GM23338 (cell line): ENCODE measurements at regions not wholly inside any gene's neighbourhood (a gene's known extent, or its start where the extent isn't known, plus 50 kb on each side); places are given as distances from the start of the nearest gene placed in this dataset.

Experiments
- ATAC-seq: fragments of 200-7000 bp; cut with Tn5 transposase; 3 replicates; pipeline ENCODE4 v1.9.1; 2020
- DNase-seq: peaks from one replicate; pipeline ENCODE4 v3.0.0-alpha.2; 2015; ENCODE audit warnings: low spot score
- H2AFZ ChIP-seq: fragments of 200-600 bp; sonication (generic); 2 replicates; pipeline ENCODE4 v1.8.0; 2016; ENCODE audit warnings: antibody characterized with exemption, mild to moderate bottlenecking, moderate library complexity
- H3F3A ChIP-seq: fragments of 200-600 bp; sonication (generic); replicated peaks from 2 replicates; pipeline ENCODE4 v1.8.0; 2017; ENCODE audit warnings: antibody characterized with exemption, mixed run types, low read depth
- H3K27ac ChIP-seq: fragments of 200-600 bp; sonication (generic); 2 replicates; pipeline ENCODE4 v1.6.1; 2016; ENCODE audit warnings: low read depth
- H3K27me3 ChIP-seq: fragments of 200-600 bp; sonication (generic); 2 replicates; pipeline ENCODE4 v1.8.0; 2016; ENCODE audit warnings: mild to moderate bottlenecking, mixed run types, moderate library complexity; ENCODE audit not compliant: insufficient read depth
- H3K36me3 ChIP-seq: fragments of 200-600 bp; sonication (generic); 2 replicates; pipeline ENCODE4 v1.8.0; 2016; ENCODE audit warnings: mild to moderate bottlenecking; ENCODE audit not compliant: insufficient read depth
- H3K4me1 ChIP-seq: fragments of 200-600 bp; sonication (generic); 2 replicates; pipeline ENCODE4 v1.8.0; 2016; ENCODE audit warnings: mild to moderate bottlenecking, moderate library complexity; ENCODE audit not compliant: insufficient read depth
- H3K4me2 ChIP-seq: fragments of 200-600 bp; sonication (generic); 2 replicates; pipeline ENCODE4 v1.7.1; 2017; ENCODE audit warnings: mixed run types
- H3K4me3 ChIP-seq: fragments of 200-600 bp; sonication (generic); 2 replicates; pipeline ENCODE4 v1.6.1; 2016; ENCODE audit warnings: mixed run types
- H3K79me2 ChIP-seq: fragments of 200-600 bp; sonication (generic); replicated peaks from 2 replicates; pipeline ENCODE4 v1.8.0; 2017; ENCODE audit warnings: mild to moderate bottlenecking; ENCODE audit not compliant: insufficient read depth
- H3K9me2 ChIP-seq: fragments of 200-600 bp; sonication (generic); 2 replicates; pipeline ENCODE4 v1.8.0; 2017; ENCODE audit not compliant: insufficient read depth
- H4K20me1 ChIP-seq: fragments of 200-600 bp; sonication (generic); replicated peaks from 2 replicates; pipeline ENCODE4 v1.8.0; 2017; ENCODE audit warnings: mild to moderate bottlenecking; ENCODE audit not compliant: insufficient read depth
- H3K27ac Mint-ChIP-seq: 2 replicates; pipeline ENCODE4 v1.8.0; 2020; ENCODE audit warnings: inconsistent platforms, mild to moderate bottlenecking, moderate library complexity, mixed read lengths
- H3K27me3 Mint-ChIP-seq: 3 replicates; pipeline ENCODE4 v1.8.0; 2022; ENCODE audit warnings: low read depth, mild to moderate bottlenecking, moderate library complexity, mixed read lengths, inconsistent platforms; ENCODE audit not compliant: insufficient read depth, poor library complexity
- H3K36me3 Mint-ChIP-seq: 3 replicates; pipeline ENCODE4 v1.8.0; 2021; ENCODE audit warnings: low read depth, mild to moderate bottlenecking, inconsistent platforms, moderate library complexity, mixed read lengths
- H3K4me1 Mint-ChIP-seq: 3 replicates; pipeline ENCODE4 v1.8.0; 2020; ENCODE audit warnings: mild to moderate bottlenecking, inconsistent platforms, mixed read lengths
- H3K4me3 Mint-ChIP-seq: 3 replicates; pipeline ENCODE4 v1.8.0; 2021; ENCODE audit warnings: moderate library complexity, mild to moderate bottlenecking, inconsistent platforms, mixed read lengths
- H3K9me3 Mint-ChIP-seq: 3 replicates; pipeline ENCODE4 v1.8.0; 2020; ENCODE audit warnings: moderate library complexity, mild to moderate bottlenecking, inconsistent platforms, mixed read lengths
- CREB1 ChIP-seq: fragments of 250-450 bp; sonication (Bioruptor Pico); IDR thresholded peaks from 2 replicates; pipeline ENCODE4 v1.5.0; 2020; ENCODE audit warnings: low read depth, mild to moderate bottlenecking, moderate library complexity
- CTCF ChIP-seq, 2 experiments: fragments of 200-600 bp in 1 of 2; sonication (generic) in 1 of 2; conservative IDR thresholded peaks; 2 replicates each; pipeline versions ENCODE4 v1.5.1 to v1.6.1; 2016 to 2017; ENCODE audit warnings: antibody characterized with exemption in 2 of 2, low read depth in 2 of 2, mild to moderate bottlenecking in 2 of 2, moderate library complexity in 1 of 2
- EZH2 ChIP-seq: fragments of 200-600 bp; sonication (generic); IDR thresholded peaks from one replicate; pipeline ENCODE4 v1.8.0; 2017; ENCODE audit warnings: antibody characterized with exemption, mild to moderate bottlenecking, low read depth; ENCODE audit not compliant: unreplicated experiment
- EZH2phosphoT487 ChIP-seq: fragments of 200-600 bp; sonication (generic); IDR thresholded peaks from one replicate; pipeline ENCODE4 v1.8.1; 2018; ENCODE audit warnings: antibody characterized with exemption; ENCODE audit not compliant: unreplicated experiment
- JUNB ChIP-seq: IDR thresholded peaks from one replicate; pipeline ENCODE4 v1.6.1; 2016; ENCODE audit warnings: antibody characterized with exemption; ENCODE audit not compliant: unreplicated experiment
- POLR2AphosphoS5 ChIP-seq: IDR thresholded peaks from 2 replicates; pipeline ENCODE4 v1.6.1; 2016; ENCODE audit warnings: antibody characterized with exemption, low read depth
- REST ChIP-seq: IDR thresholded peaks from one replicate; pipeline ENCODE4 v1.6.1; 2018; ENCODE audit warnings: antibody characterized with exemption; ENCODE audit not compliant: unreplicated experiment
- STAT1 ChIP-seq: IDR thresholded peaks from one replicate; pipeline ENCODE4 v1.6.1; 2016; ENCODE audit warnings: antibody characterized with exemption; ENCODE audit not compliant: unreplicated experiment
- ZNF114 ChIP-seq: fragments of 250-450 bp; sonication (Bioruptor Pico); IDR thresholded peaks from 2 replicates; pipeline ENCODE4 v1.5.0; 2020; ENCODE audit warnings: mild to moderate bottlenecking, moderate library complexity
- ZNF331 ChIP-seq: fragments of 250-450 bp; sonication (Bioruptor Pico); IDR thresholded peaks from 2 replicates; pipeline ENCODE4 v1.5.0; 2020; ENCODE audit warnings: low read depth, mild to moderate bottlenecking, moderate library complexity
- ZNF462 ChIP-seq: fragments of 250-450 bp; sonication (Bioruptor Pico); IDR thresholded peaks from 2 replicates; pipeline ENCODE4 v1.5.0; 2020; ENCODE audit warnings: mild to moderate bottlenecking, moderate library complexity

GRCh38 chr2:37851428-37851827 is 73.7 kb upstream of the RMDN2 start:
- Histone ChIP-seq H3K4me1 (no peaks in the 10 kb centered on the region), H3F3A (no peaks in the 10 kb centered on the region), H3K79me2 (no peaks in the 10 kb centered on the region), H3K27ac (no peak overlapping the region), H3K27me3 (no peaks in the 10 kb centered on the region), H3K9me2 (no peaks in the 10 kb centered on the region), H2AFZ (0 out of 2 replicates have a peak overlapping the region, but pooled peaks have one; percentile 3), H3K36me3 (no peaks in the 10 kb centered on the region), H4K20me1 (no peaks in the 10 kb centered on the region), H3K4me2 (no peak overlapping the region), H3K4me3 (no peak overlapping the region)
- Mint-ChIP-seq H3K4me3 (no peak overlapping the region), H3K36me3 (no peaks in the 10 kb centered on the region), H3K9me3 (no peaks in the 10 kb centered on the region), H3K27ac (no peak overlapping the region), H3K4me1 (no peaks in the 10 kb centered on the region), H3K27me3 (no peaks in the 10 kb centered on the region)
- DNase-seq: no peak
- no peak for ATAC-seq
- TF ChIP-seq POLR2AphosphoS5: no peak
- TF ChIP-seq ZNF114 (CRISPR knock-in tag): no peak
- no peak for TF ChIP-seq REST
- TF ChIP-seq JUNB: no peak
- no peak for TF ChIP-seq ZNF462 (CRISPR knock-in tag)
- no peak for TF ChIP-seq STAT1
- no peak for TF ChIP-seq CTCF (conservative IDR thresholded peaks at IDR 0.05; ENCODE audit: low read depth in 2 of 2)
- TF ChIP-seq ZNF331 (CRISPR knock-in tag): no peak
- TF ChIP-seq EZH2phosphoT487: no peak
- TF ChIP-seq EZH2: no peak
- no peak for TF ChIP-seq CREB1
